NT2/D1 (cell line): ENCODE measurements at regions not wholly inside any gene's neighbourhood (a gene's known extent, or its start where the extent isn't known, plus 50 kb on each side); places are given as distances from the start of the nearest gene placed in this dataset.

Experiments
- SUZ12 ChIP-seq: IDR thresholded peaks from 2 replicates; pipeline ENCODE4 v1.6.1; 2011; ENCODE audit not compliant: insufficient read length, insufficient read depth; ENCODE audit errors: extremely low read depth
- YY1 ChIP-seq: IDR thresholded peaks from 2 replicates; pipeline ENCODE4 v1.6.1; 2011; ENCODE audit not compliant: insufficient read length, insufficient read depth
- ZNF274 ChIP-seq: IDR thresholded peaks from 2 replicates; pipeline ENCODE4 v1.6.1; 2011; ENCODE audit warnings: mild to moderate bottlenecking, low read depth, low read length

- TF ChIP-seq ZNF274 (no peak), YY1 (no peak), SUZ12 (no peak)
Measured at GRCh38 chr12:65631621-65632111, 192.6 kb upstream of the HMGA2 start.
